ENCODE measurements at regions not wholly inside any gene's neighbourhood (a gene's known extent, or its start where the extent isn't known, plus 50 kb on each side); places are given as distances from the start of the nearest gene placed in this dataset.

DNA sequence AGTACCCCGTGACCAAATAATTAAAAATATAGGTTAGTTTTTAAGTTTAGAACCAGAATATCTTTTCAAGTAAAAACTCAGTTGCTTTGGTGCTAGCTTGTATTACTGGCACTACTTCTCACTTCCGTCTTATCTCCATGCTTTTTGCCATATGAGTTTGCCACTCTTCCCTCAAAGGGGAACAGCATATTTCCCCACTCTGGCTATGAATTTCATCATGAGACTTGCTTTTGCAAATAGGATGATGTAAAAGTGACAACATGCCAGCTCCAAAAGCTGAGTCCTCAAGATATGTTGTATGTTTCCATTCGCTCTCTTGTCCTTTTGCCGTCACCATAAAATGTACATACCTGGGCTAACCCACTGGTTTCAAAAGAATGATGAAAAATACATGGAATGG lies 178.1 kb upstream of the SEMA3A start:
- Mint-ChIP-seq H3K36me3 (ENCODE audit: low read depth) (no peaks in the 10 kb centered on the region), H3K9me3 (no peaks in the 10 kb centered on the region), H3K4me3 (peak overlapping the region; percentile 49; the same call in 1 of the 2 replicates), H3K4me1 (ENCODE audit: low read depth) (peaks cover 35% of the 10 kb centered on the region), H3K27ac (peak overlapping the region; percentile 87), H3K27me3 (ENCODE audit: insufficient read depth) (no peaks in the 10 kb centered on the region)
- TF ChIP-seq, protein P1, sequence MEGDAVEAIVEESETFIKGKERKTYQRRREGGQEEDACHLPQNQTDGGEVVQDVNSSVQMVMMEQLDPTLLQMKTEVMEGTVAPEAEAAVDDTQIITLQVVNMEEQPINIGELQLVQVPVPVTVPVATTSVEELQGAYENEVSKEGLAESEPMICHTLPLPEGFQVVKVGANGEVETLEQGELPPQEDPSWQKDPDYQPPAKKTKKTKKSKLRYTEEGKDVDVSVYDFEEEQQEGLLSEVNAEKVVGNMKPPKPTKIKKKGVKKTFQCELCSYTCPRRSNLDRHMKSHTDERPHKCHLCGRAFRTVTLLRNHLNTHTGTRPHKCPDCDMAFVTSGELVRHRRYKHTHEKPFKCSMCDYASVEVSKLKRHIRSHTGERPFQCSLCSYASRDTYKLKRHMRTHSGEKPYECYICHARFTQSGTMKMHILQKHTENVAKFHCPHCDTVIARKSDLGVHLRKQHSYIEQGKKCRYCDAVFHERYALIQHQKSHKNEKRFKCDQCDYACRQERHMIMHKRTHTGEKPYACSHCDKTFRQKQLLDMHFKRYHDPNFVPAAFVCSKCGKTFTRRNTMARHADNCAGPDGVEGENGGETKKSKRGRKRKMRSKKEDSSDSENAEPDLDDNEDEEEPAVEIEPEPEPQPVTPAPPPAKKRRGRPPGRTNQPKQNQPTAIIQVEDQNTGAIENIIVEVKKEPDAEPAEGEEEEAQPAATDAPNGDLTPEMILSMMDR (IDR thresholded peaks at IDR 0.05) = no peak
- no peak for DNase-seq

DNA sequence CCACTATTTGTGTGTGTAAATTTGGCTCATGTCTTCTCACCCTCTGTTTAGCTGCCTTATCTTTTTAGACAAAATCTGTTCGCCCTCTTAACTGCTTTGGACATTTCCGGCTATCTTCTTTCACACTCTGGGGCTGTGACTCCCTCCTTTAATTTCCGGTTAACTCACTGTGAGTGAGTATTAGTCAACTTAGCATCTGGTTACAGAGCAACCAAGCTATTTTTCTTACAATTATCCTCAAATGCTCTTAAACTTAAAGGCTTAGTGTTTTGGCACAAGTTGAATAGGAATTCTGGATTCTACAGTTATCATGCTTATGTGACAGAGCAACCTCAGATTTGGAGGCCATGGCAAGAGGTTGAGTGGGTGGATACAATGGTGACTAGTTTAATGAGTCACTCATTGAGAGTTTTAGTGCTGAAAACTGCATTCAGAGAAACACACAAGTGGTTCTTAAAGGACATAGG lies 177.6 kb upstream of the SEMA3A start:
- Mint-ChIP-seq H3K9me3 (no peaks in the 10 kb centered on the region), H3K4me1 (ENCODE audit: low read depth) (peaks cover 40% of the 10 kb centered on the region), H3K27me3 (ENCODE audit: insufficient read depth) (no peaks in the 10 kb centered on the region), H3K4me3 (peak overlapping the region; percentile 49), H3K27ac (peak overlapping the region; percentile 87), H3K36me3 (ENCODE audit: low read depth) (no peaks in the 10 kb centered on the region)
- DNase-seq = peak; percentile 94
- TF ChIP-seq, protein P1 (IDR thresholded peaks at IDR 0.05) = no peak

DNA sequence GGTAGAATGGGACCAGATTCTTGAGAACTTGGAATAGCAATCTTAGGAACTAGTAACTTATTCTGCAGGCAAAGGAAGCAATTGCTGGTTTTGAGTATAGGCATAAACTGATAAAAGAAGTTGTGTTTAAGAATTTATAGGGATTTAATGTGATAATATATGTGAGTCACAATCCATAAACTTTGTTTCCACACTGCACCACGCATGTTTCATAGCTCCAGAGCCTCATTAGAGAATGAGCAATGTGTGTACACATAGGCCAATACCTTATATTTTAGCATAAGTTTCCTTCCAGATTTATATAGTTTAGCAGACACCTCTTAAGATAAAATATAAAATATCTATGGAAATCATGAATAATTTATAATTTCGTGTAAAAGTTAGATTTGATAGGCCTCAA lies 175.5 kb upstream of the SEMA3A start:
- TF ChIP-seq, protein P1 (IDR thresholded peaks at IDR 0.05) = no peak
- H3K4me3 Mint-ChIP-seq = no peak overlapping the region
- H3K4me1 Mint-ChIP-seq (ENCODE audit: low read depth) = peaks cover 47% of the 10 kb centered on the region

GRCh38 chr7:84368122-84368521 lies 173.5 kb upstream of the SEMA3A start:
- peaks cover 51% of the 10 kb centered on the region for H3K4me1 Mint-ChIP-seq (ENCODE audit: low read depth)

More for the DNA sequence above, 175.5 kb upstream of the SEMA3A start:
- Mint-ChIP-seq H3K27me3 (ENCODE audit: insufficient read depth) (no peaks in the 10 kb centered on the region), H3K27ac (no peak overlapping the region), H3K36me3 (ENCODE audit: low read depth) (no peaks in the 10 kb centered on the region), H3K9me3 (no peaks in the 10 kb centered on the region)
- no peak for DNase-seq

GRCh38 chr7:84364708-84365107 lies 170.1 kb upstream of the SEMA3A start:
- H3K27me3 Mint-ChIP-seq (ENCODE audit: insufficient read depth) = no peaks in the 10 kb centered on the region
- peak overlapping the region; percentile 18; the same call in 1 of the 2 replicates for H3K4me3 Mint-ChIP-seq
- no peaks in the 10 kb centered on the region; the same call in 1 of the 2 replicates for H3K36me3 Mint-ChIP-seq (ENCODE audit: low read depth)
- peak; percentile 0 for DNase-seq
- H3K9me3 Mint-ChIP-seq = no peaks in the 10 kb centered on the region
- H3K27ac Mint-ChIP-seq = no peak overlapping the region
- TF ChIP-seq, protein P1 (IDR thresholded peaks at IDR 0.05) = no peak
- peaks cover 37% of the 10 kb centered on the region for H3K4me1 Mint-ChIP-seq (ENCODE audit: low read depth)

More at GRCh38 chr7:84368122-84368521, 173.5 kb upstream of the SEMA3A start:
- Mint-ChIP-seq H3K4me3 (no peak overlapping the region), H3K9me3 (no peaks in the 10 kb centered on the region), H3K27ac (no peak overlapping the region), H3K36me3 (ENCODE audit: low read depth) (no peaks in the 10 kb centered on the region), H3K27me3 (ENCODE audit: insufficient read depth) (no peaks in the 10 kb centered on the region)
- DNase-seq = no peak
- TF ChIP-seq, protein P1 (IDR thresholded peaks at IDR 0.05) = no peak

All from HFFc6 (cell line).